Transverse colon (tissue), 4 donors: ENCODE measurements at regions not wholly inside any gene's neighbourhood (a gene's known extent, or its start where the extent isn't known, plus 50 kb on each side); places are given as distances from the start of the nearest gene placed in this dataset.

Experiments
- EP300 ChIP-seq: sonication (generic); formaldehyde crosslinking; IDR thresholded peaks from one replicate; pipeline ENCODE4 v1.6.1; 2017; ENCODE audit warnings: antibody characterized with exemption, low read depth
- POLR2A ChIP-seq: fragments of 450-650 bp; IDR thresholded peaks from one replicate; pipeline ENCODE4 v1.6.1; 2016; ENCODE audit warnings: antibody characterized with exemption, mild to moderate bottlenecking, moderate library complexity
- POLR2AphosphoS5 ChIP-seq, 3 donors: sonication (generic); formaldehyde crosslinking; IDR thresholded peaks; one replicate each; pipeline ENCODE4 v1.6.1; 2016; ENCODE audit warnings: antibody characterized with exemption in 3 of 3
- TF ChIP-seq, protein P1 (sequence below), 5 experiments: fragments of 200-600 bp in 3 of 5; fragments of 450-650 bp in 2 of 5; sonication (generic) in 3 of 5; IDR thresholded peaks; 1 replicate in 2 of 5; 2 replicates in 3 of 5; pipeline ENCODE4 v1.5.1; 2016 to 2017; ENCODE audit warnings: antibody characterized with exemption in 5 of 5, inconsistent platforms in 3 of 5, mild to moderate bottlenecking in 2 of 5, moderate library complexity in 1 of 5

DNA sequence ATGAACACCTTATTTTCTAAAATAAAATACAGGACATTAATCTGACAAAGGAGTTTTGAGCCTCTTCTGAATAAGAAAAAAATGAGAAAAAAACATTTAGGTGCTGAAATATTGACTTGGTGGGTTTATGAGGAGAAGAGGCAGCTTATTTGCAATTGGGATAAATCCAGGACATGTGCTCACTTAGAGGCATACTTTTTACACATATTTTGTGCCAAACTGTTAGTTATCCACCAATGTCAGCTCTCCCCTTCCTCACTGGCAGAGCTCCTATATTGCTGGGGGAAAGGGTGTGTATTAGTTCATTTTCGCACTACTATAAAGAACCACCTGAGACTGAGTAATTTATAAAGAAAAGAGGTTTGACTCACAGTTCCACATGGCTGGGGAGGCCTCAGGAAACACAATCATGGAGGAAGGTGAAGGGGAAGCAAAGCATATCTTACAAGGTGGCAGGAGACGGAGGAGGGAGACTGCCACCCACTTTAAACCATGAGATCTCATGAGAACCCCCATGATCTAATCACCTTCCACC is 135.4 kb upstream of the EGLN3 start:
- TF ChIP-seq, protein P1, sequence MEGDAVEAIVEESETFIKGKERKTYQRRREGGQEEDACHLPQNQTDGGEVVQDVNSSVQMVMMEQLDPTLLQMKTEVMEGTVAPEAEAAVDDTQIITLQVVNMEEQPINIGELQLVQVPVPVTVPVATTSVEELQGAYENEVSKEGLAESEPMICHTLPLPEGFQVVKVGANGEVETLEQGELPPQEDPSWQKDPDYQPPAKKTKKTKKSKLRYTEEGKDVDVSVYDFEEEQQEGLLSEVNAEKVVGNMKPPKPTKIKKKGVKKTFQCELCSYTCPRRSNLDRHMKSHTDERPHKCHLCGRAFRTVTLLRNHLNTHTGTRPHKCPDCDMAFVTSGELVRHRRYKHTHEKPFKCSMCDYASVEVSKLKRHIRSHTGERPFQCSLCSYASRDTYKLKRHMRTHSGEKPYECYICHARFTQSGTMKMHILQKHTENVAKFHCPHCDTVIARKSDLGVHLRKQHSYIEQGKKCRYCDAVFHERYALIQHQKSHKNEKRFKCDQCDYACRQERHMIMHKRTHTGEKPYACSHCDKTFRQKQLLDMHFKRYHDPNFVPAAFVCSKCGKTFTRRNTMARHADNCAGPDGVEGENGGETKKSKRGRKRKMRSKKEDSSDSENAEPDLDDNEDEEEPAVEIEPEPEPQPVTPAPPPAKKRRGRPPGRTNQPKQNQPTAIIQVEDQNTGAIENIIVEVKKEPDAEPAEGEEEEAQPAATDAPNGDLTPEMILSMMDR (IDR thresholded peaks at IDR 0.05): no peak
- TF ChIP-seq EP300 (no peak), POLR2A (no peak), POLR2AphosphoS5 (IDR thresholded peaks at IDR 0.05) (no peak)
